Kidney tubule cell (primary cell): ENCODE measurements at regions not wholly inside any gene's neighbourhood (a gene's known extent, or its start where the extent isn't known, plus 50 kb on each side); places are given as distances from the start of the nearest gene placed in this dataset.
"Not testable (repeated sequence)": the region's sequence is repeated elsewhere in the genome, so short reads cannot be mapped to it uniquely, and the experiment has no call there.

ENCODE experiments used
- DNase-seq: peaks from one replicate; pipeline ENCODE4 v3.0.0-alpha.2; 2018; ENCODE audit warnings: low spot score

GRCh38 chr6:91196729-91197128 is 609.9 kb upstream of the MAP3K7 start:
- DNase-seq = no peak

GRCh38 chr6:91193446-91193845 is 606.6 kb upstream of the MAP3K7 start:
- no peak for DNase-seq

DNA sequence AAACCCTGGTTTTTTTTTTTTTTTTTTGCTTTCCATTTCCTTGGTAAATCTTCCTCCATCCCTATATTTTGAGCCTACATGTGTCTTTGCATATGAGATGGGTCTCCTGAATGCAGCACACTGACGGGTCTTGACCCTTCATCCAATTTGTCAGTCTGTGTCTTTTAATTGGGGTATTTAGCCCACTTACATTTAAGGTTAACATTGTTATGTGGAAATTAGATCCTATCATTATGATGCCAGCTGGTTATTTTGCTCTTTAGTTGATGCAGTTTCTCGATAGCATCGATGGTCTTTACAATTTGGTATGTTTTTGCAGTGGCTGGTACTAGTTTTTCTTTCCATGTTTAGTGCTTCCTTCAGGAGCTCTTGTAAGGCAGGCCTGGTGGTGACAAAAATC is 603.2 kb upstream of the MAP3K7 start:
- not testable (repeated sequence) for DNase-seq

DNA sequence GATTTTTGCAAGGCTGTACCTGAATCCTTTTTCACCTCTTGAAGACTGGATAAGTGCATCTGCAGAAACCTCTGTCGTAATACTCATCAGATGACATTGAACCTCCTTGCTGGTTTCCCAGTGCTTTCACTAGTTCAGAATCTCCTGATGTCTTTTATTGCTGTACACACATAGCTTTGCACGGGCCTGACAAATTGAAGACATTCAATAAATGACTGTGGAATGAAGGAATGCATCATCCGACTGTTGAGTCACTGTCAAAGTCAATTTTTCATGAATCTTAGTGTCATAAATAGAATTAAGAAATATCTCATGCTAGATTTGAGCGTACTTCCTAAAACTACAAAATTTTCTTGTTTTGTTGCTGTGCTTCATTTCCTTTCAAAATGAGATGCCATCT is 598.2 kb upstream of the MAP3K7 start:
- DNase-seq = no peak

DNA sequence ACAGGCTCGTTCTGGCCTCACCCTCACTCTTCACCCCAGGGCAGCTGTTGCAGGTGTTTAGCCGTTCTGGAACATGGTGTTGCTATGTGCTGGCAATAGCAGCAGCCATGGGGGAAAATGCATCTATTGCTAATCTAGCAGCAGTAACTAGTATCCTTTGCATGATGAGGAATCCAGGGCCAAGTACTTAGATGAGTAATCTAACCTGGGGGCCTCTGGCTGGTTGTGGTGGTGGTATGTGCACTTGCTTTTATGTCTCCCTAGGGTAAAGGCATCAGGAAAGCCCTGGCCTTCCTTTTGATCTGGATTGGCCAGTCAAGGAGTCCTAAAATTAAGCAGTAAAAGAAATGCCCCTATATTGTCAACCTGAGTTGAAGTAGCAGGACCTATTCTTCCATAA is 594.5 kb upstream of the MAP3K7 start:
- DNase-seq = no peak

DNA sequence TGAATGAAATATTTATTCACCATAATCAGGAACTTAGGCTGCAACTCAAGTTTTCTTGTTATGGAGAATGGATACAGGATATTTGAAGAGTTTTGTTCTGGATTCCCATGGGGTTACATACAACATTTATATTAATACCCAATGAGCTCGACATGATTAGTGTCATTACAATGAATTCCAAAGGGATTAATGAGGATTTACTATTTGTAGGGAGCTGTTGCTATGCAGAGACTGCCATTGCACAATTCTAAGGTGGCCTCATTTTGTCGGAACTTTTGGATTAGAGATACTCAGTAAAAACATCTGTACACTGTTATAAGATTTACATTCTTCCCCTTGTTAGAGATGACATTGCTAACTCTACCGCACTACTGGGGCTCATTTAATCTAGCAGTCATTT is 586.8 kb upstream of the MAP3K7 start:
- no peak for DNase-seq

GRCh38 chr6:91173186-91173585 is 586.3 kb upstream of the MAP3K7 start:
- DNase-seq = no peak

DNA sequence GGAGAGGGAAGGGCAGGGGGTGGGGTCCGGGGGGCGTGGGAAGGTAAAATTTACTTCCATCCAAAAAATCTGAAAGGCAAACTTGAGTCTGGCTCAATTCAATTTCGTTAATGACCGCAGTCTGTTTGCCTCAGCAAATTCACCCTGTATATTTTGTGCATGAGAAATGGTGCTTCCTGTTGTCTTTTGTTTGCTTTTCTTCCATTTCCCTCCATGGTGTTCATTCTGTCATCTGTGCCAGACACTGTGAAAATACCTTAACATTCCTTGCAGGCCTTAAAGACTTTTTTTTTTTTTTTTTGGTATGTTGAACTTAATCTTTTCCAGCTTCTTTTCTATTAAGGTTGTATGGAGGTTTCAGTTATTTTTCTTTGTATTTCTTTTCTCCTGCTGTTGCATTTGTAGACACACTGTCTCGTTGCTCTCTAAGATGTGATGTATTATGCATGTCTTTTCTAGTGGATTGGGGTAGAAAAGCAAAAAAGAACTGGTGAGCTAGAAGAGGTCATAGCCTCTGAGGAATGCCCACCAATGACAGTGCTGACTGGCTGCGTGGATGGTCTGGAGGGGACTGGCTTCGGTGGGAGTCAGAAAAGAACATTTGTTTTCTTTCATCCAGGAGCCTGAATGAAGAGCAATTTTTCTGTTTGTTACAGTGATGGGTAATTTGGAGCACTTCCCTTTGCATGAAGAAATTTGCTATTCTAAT is 585.0 kb upstream of the MAP3K7 start:
- no peak for DNase-seq

- no peak for DNase-seq
These were observed 581.0 kb upstream of the MAP3K7 start for GRCh38 chr6:91167846-91168245.

GRCh38 chr6:91166271-91167046 is 579.6 kb upstream of the MAP3K7 start:
- peak; percentile 70 for DNase-seq

- no peak for DNase-seq
These were observed 577.2 kb upstream of the MAP3K7 start for GRCh38 chr6:91164105-91164504.

DNA sequence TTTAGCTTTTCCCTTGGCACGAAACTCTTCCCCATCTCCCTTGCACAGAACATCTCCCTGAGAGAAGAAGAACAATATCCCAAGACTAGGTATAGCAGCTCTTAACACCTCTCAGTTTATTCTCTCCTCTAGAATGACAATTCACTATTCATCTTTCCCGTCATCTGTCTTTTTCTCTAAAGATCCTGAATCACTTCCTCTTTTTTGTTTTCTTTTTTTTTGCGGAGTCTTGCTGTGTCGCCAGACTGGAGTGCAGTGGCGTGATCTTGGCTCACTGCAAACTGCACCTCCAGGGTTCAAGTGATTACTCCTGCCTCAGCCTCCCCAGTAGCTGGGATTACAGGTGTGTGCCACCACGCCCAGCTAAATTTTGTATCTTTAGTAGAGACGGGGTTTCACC is 574.4 kb upstream of the MAP3K7 start:
- DNase-seq = no peak

- no peak for DNase-seq
These were observed 568.4 kb upstream of the MAP3K7 start for GRCh38 chr6:91155129-91155785.

- no peak for DNase-seq
These were observed 566.0 kb upstream of the MAP3K7 start for GRCh38 chr6:91152824-91153223.

GRCh38 chr6:91149956-91150705 is 563.3 kb upstream of the MAP3K7 start:
- peak; percentile 58 for DNase-seq

DNA sequence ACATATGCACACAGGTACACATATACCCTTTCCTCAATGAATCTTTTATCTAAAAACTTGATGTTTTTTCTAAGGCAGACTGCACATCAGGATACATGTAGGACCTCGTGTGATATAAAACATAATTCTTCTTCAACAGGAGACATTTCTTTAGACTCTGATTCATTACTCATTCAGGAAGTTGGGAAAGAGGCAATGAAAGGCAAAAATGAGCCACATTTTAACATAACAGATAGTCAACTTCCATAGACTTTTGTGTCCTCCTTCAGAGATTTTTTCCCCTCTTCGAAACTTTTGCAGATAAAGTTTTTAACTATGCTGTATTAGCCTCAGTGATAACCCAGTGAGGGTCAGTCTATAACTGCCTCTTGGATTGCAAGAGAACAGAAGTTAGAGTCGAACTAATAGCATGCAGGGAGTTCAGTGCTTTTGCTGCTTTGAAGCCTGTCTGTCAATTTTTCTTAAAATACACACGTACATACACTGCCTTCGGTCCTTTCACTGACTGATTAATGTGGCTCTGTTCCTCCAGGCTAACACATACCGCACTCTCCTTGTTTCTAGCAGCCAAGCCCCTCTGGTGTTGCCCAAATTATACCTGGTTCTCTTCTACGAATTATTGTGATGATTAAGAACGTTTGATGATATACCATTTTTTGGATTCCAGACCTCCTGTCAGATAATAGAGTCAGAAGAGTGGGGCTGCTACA is 562.5 kb upstream of the MAP3K7 start:
- peak; percentile 7 for DNase-seq

- no peak for DNase-seq
These were observed 557.3 kb upstream of the MAP3K7 start for GRCh38 chr6:91144126-91144525.

DNA sequence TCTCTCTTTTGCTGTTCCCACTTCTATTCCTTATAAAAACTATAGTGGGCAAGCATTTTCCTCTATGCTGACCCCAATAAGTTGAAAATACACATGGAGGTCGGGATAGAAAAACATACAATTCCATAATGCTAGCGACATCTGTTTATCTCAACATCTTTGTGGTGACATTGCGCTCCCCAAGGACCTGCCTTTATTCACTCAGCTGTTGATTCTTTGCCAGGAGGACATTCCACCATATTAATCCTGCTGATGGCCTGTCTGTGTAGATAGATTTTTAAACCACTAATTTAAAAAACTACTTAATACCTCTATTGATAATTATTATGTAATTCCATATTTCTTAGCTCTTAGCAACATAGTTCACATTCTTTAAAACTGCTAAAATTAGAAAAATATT is 555.3 kb upstream of the MAP3K7 start:
- DNase-seq = no peak

GRCh38 chr6:91141346-91141745 is 554.5 kb upstream of the MAP3K7 start:
- no peak for DNase-seq

DNA sequence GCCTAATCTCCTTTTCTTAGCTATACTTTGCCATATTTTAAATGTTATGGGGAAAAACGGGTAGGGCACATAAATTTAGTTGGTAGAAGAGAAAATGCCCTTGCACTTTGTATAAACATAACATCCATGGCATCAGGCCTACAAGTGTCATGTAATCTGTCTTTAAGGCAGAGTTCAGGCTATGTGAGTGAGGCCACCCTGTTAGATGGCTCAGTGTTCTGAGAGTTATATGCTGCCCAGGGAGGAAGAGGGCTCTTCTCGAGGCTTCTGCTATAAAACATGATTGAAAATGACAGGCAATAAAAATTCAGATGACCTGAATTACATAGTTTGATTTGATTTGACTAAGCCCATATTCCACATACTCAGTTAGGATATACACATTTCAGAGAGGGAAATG is 553.6 kb upstream of the MAP3K7 start:
- DNase-seq = no peak

- no peak for DNase-seq
These were observed 550.4 kb upstream of the MAP3K7 start for GRCh38 chr6:91137286-91137685.
